ENCODE measurements at regions not wholly inside any gene's neighbourhood (a gene's known extent, or its start where the extent isn't known, plus 50 kb on each side); places are given as distances from the start of the nearest gene placed in this dataset.

DNA sequence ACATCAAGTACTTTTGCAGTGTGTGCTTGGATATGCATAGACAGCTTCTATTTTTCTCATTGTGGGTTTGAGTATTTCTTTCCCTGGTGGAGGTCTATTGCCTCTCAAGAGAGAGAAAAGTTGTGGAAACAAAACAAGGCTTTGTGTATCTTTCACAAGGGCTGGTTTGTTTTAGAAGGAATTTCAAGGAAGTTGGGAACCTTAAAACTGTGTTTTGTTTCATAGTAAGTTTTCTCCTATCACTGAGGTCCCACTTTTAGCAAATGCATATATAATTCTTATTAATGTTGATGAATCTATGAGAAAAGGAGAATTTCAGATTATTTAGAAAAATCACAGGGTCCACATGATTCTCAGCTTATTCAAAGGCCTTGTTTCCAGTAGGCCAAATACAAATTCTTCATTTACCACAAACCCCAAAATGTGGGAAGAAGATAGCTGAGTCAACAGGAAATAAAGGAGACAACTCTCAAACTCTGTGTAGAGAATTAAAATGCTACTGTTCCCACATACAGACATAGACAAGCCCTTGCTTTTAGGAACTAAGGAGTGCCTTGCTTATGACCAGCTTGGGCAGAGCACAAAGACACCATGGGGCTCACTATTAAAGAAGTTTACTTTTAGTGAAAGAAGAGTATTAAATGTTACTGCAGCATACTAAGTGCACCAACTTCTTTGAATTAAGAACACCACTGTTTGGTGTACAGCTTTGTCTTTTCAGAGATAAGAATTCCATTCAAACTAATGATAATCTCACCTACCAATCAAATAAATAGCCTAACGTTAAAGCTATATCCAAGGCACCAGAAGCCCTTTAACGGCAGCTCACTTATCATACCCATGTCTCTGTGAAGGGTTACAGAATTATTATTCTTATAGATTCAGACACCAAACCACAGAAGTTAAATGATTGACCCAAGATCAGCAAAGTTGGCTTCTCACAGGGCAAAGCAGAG, 177.4 kb upstream of the LEF1 start:
- no peak for TF ChIP-seq POLR2A (IDR thresholded peaks at IDR 0.05; ENCODE audit: low read length)
- TF ChIP-seq GATA1 (IDR thresholded peaks at IDR 0.05; ENCODE audit: low read depth, low read length) = no peak
